ENCODE measurements at regions not wholly inside any gene's neighbourhood (a gene's known extent, or its start where the extent isn't known, plus 50 kb on each side); places are given as distances from the start of the nearest gene placed in this dataset.

- ATAC-seq (no peak), DNase-seq (ENCODE audit: low read depth in 1 of 2, low spot score in 1 of 2) (no peak), FAIRE-seq (no peak)
- Histone ChIP-seq H3K4me1 (no peaks in the 10 kb centered on the region), H3K4me3 (no peak overlapping the region), H3K4me2 (no peak overlapping the region), H3K9me3 (no peaks in the 10 kb centered on the region), H3K27ac (no peak overlapping the region)
- 82% methylated on average over 3 of the region's 3 CpGs for WGBS (ENCODE audit: missing lambda C conversion rate)
- ChIA-PET CTCF (no interaction called here), POLR2A (no interaction called here)
- TF ChIP-seq RNF2 (IDR thresholded peaks at IDR 0.05; ENCODE audit: borderline replicate concordance, low read depth) (no peak), CBX8 (IDR thresholded peaks at IDR 0.05) (no peak), TFCP2L1 (CRISPR knock-in tag; IDR thresholded peaks at IDR 0.05) (no peak), HOXB5 (CRISPR knock-in tag; IDR thresholded peaks at IDR 0.05) (no peak), CHD2 (IDR thresholded peaks at IDR 0.05; ENCODE audit: low read length, partially characterized antibody) (no peak), BHLHE40 (IDR thresholded peaks at IDR 0.05; ENCODE audit: low read depth, low read length) (no peak), FOSL2 (IDR thresholded peaks at IDR 0.05) (no peak), FOSL2 (CRISPR knock-in tag; IDR thresholded peaks at IDR 0.05) (no peak), CHD4 (IDR thresholded peaks at IDR 0.05; ENCODE audit: borderline replicate concordance) (no peak), POLR2AphosphoS2 (conservative IDR thresholded peaks at IDR 0.05; ENCODE audit: low read length) (no peak), POLR2A (IDR thresholded peaks at IDR 0.05; ENCODE audit: low read length) (no peak), SREBF2 (IDR thresholded peaks at IDR 0.05) (no peak), RCOR1 (IDR thresholded peaks at IDR 0.05; ENCODE audit: low read depth, low read length) (no peak), FOXS1 (CRISPR knock-in tag; IDR thresholded peaks at IDR 0.05) (no peak), MYC (IDR thresholded peaks at IDR 0.05; ENCODE audit: borderline replicate concordance, low read length) (no peak), HEYL (CRISPR knock-in tag; IDR thresholded peaks at IDR 0.05) (no peak), ESRRA (IDR thresholded peaks at IDR 0.05; ENCODE audit: borderline replicate concordance, low read length) (no peak), KDM1A (IDR thresholded peaks at IDR 0.05; ENCODE audit: low read depth) (no peak), HMGXB4 (CRISPR knock-in tag; IDR thresholded peaks at IDR 0.05; ENCODE audit: borderline replicate concordance) (no peak)
These were observed 172.4 kb upstream of the SPOPL start for GRCh38 chr2:138329162-138329561.

GRCh38 chr2:138329591-138329990, 172.0 kb upstream of the SPOPL start:
- no peak overlapping the region for H3K4me3 ChIP-seq
- no peak for TF ChIP-seq POLR2AphosphoS2 (conservative IDR thresholded peaks at IDR 0.05; ENCODE audit: low read length)
- TF ChIP-seq TP53 (CRISPR knock-in tag; IDR thresholded peaks at IDR 0.05): no peak
- no peak for TF ChIP-seq CTCF (IDR thresholded peaks at IDR 0.05)
- no peaks in the 10 kb centered on the region for H3K4me1 ChIP-seq
- DNase-seq (ENCODE audit: low read depth in 1 of 2, low spot score in 1 of 2): no peak
- WGBS (ENCODE audit: missing lambda C conversion rate): 70% methylated on average over 1 of the region's 1 CpG
- ChIA-PET POLR2A (no interaction called here), CTCF (no interaction called here)
- no peaks in the 10 kb centered on the region for H3K9me3 ChIP-seq
- no peak for ATAC-seq
- no peak for FAIRE-seq
- no peak overlapping the region for H3K4me2 ChIP-seq
- H3K27ac ChIP-seq: no peak overlapping the region

GRCh38 chr2:138333121-138333520, 168.4 kb upstream of the SPOPL start:
- CTCF ChIA-PET: no interaction called here
- POLR2A ChIA-PET: no interaction called here

More at GRCh38 chr2:138333121-138333520, 168.4 kb upstream of the SPOPL start:
- ATAC-seq (no peak), DNase-seq (ENCODE audit: low read depth in 1 of 2, low spot score in 1 of 2) (no peak), FAIRE-seq (no peak)
- H3K4me2 ChIP-seq: no peak overlapping the region
- no peak overlapping the region for H3K27ac ChIP-seq
- no peaks in the 10 kb centered on the region for H3K4me1 ChIP-seq
- H3K4me3 ChIP-seq: no peak overlapping the region
- TF ChIP-seq SREBF2 (IDR thresholded peaks at IDR 0.05) (no peak), CBX8 (IDR thresholded peaks at IDR 0.05) (no peak), CTCF (IDR thresholded peaks at IDR 0.05) (no peak), BHLHE40 (IDR thresholded peaks at IDR 0.05; ENCODE audit: low read depth, low read length) (no peak), HDAC2 (IDR thresholded peaks at IDR 0.05) (no peak), PHF8 (IDR thresholded peaks at IDR 0.05; ENCODE audit: borderline replicate concordance, low read depth) (no peak), MAZ (IDR thresholded peaks at IDR 0.05; ENCODE audit: borderline replicate concordance, low read depth, low read length) (no peak), EP300 (IDR thresholded peaks at IDR 0.05) (no peak), POLR2A (IDR thresholded peaks at IDR 0.05; ENCODE audit: low read length) (no peak), JUNB (IDR thresholded peaks at IDR 0.05) (no peak), RCOR1 (IDR thresholded peaks at IDR 0.05; ENCODE audit: low read depth, low read length) (no peak), JUN (IDR thresholded peaks at IDR 0.05) (no peak), MAFK (IDR thresholded peaks at IDR 0.05; ENCODE audit: partially characterized antibody) (no peak), FOSB (CRISPR knock-in tag; IDR thresholded peaks at IDR 0.05) (no peak), HES2 (IDR thresholded peaks at IDR 0.05) (no peak)
- H3K9me3 ChIP-seq: no peaks in the 10 kb centered on the region

All from A549 (cell line).